ENCODE measurements at regions not wholly inside any gene's neighbourhood (a gene's known extent, or its start where the extent isn't known, plus 50 kb on each side); places are given as distances from the start of the nearest gene placed in this dataset.

DNA sequence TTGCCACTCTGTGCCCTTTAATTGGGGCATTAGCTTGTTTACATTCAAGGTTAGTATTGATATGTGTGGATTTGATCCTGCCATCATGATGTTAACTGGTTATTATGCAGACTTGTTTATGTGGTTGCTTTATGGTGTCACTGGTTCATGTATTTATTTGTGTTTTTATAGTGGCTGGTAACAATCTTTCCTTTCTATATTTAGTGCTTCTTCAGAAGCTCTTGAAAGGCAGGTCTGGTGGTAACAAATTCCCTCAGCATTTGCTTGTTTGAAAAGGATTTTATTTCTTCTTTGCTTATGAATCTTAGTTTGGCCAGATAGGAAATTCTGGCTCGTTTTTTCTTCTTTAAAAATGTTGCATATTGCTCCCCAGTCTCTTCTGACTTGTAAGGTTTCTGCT, 215.4 kb downstream of the ZC3H11B start:
- TF ChIP-seq, protein P1, sequence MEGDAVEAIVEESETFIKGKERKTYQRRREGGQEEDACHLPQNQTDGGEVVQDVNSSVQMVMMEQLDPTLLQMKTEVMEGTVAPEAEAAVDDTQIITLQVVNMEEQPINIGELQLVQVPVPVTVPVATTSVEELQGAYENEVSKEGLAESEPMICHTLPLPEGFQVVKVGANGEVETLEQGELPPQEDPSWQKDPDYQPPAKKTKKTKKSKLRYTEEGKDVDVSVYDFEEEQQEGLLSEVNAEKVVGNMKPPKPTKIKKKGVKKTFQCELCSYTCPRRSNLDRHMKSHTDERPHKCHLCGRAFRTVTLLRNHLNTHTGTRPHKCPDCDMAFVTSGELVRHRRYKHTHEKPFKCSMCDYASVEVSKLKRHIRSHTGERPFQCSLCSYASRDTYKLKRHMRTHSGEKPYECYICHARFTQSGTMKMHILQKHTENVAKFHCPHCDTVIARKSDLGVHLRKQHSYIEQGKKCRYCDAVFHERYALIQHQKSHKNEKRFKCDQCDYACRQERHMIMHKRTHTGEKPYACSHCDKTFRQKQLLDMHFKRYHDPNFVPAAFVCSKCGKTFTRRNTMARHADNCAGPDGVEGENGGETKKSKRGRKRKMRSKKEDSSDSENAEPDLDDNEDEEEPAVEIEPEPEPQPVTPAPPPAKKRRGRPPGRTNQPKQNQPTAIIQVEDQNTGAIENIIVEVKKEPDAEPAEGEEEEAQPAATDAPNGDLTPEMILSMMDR (IDR thresholded peaks at IDR 0.05 in 4 of 5, conservative IDR thresholded peaks at IDR 0.05 in 1 of 5) = no peak
- TF ChIP-seq POLR2A (IDR thresholded peaks at IDR 0.05) = no peak
- Histone ChIP-seq H3K36me3 (no peaks in the 10 kb centered on the region), H3K4me3 (no peak overlapping the region), H3K27ac (no peak overlapping the region), H3K4me1 (no peaks in the 10 kb centered on the region), H3K27me3 (no peaks in the 10 kb centered on the region), H3K9me3 (peaks cover 0 to 3% (median 0%) of the 10 kb centered on the region in 3 donors)
- in situ Hi-C loops (cut with MboI; ENCODE audit: low sequenced_read_pairs in 4 of 4) = no loop called here
- intact Hi-C loops (cut with DNase I; ENCODE audit: low total_unique reads) = no loop called here
- DNase-seq (no peak), ATAC-seq (no peak)

- ATAC-seq = no peak
- TF ChIP-seq, protein P1 (IDR thresholded peaks at IDR 0.05 in 4 of 5, conservative IDR thresholded peaks at IDR 0.05 in 1 of 5) = no peak
- TF ChIP-seq POLR2A (IDR thresholded peaks at IDR 0.05) = no peak
- intact Hi-C loops (cut with DNase I; ENCODE audit: low total_unique reads) = no loop called here
Measured at GRCh38 chr1:219391297-219391696, 217.6 kb downstream of the LYPLAL1 start.

DNA sequence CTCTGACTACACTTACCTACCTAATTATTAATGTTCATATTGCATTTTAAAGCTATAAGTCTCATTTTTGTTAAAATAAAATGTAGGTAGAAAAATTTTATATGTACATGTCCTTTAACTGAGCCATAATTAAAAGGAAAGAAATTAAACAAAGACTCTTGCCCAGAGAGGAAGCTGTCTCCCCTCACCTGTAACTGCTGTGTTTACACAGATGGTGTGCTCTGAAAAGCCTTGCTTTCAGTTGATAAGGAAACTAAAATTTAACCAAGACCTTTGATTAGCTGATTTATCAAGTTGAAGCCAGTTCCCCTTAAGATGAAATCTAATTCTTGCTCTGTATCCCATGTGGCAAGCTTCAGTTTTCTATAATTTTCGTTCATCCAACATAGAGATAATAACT, 213.5 kb downstream of the LYPLAL1 start:
- DNase-seq (no peak), ATAC-seq (no peak)
- intact Hi-C loops (cut with DNase I; ENCODE audit: low total_unique reads) = no loop called here
- Histone ChIP-seq H3K36me3 (no peaks in the 10 kb centered on the region), H3K27me3 (no peaks in the 10 kb centered on the region), H3K27ac (no peak overlapping the region), H3K9me3 (no peaks in the 10 kb centered on the region), H3K4me1 (peaks cover 0 to 3% of the 10 kb centered on the region in 2 donors), H3K4me3 (no peak overlapping the region)
- in situ Hi-C loops (cut with MboI; ENCODE audit: low sequenced_read_pairs in 4 of 4) = no loop called here
- no peak for TF ChIP-seq POLR2A (IDR thresholded peaks at IDR 0.05)
- TF ChIP-seq, protein P1 (IDR thresholded peaks at IDR 0.05 in 4 of 5, conservative IDR thresholded peaks at IDR 0.05 in 1 of 5) = no peak

More at GRCh38 chr1:219391297-219391696, 217.6 kb downstream of the LYPLAL1 start:
- Histone ChIP-seq H3K36me3 (no peaks in the 10 kb centered on the region), H3K27me3 (no peaks in the 10 kb centered on the region), H3K27ac (no peak overlapping the region), H3K4me3 (no peak overlapping the region), H3K9me3 (peaks cover 0 to 3% (median 0%) of the 10 kb centered on the region in 3 donors), H3K4me1 (no peaks in the 10 kb centered on the region)
- no peak for DNase-seq
- in situ Hi-C loops (cut with MboI; ENCODE audit: low sequenced_read_pairs in 4 of 4) = no loop called here

DNA sequence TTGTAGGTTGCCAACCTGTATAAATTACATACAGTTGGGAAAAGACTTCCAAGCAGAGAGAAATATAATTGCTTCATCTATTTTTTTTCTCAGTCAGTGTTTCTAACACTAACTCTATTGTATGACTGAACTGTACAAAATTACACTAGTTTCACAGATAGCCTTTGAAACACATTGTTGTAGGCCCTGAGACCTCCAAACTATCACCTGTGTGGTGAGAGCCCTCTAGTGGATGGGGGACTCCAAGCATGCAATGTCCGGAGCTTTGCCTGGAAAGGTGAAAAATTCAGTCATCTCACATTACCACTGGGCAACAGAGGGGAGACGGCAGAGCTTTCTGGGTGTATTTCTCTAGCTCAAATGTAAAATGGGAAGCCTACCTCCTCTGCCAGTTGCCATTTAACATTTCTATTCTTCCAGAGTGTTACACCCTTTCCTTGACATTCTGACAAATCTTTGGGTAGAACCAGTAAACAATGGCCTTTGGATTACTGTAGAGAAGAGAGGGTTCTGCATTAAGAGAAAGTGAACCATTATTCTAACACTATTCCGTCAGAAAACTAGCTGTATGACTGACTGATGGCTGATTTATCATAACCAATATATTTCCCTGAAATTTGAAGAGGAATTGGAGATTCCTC, 212.2 kb downstream of the LYPLAL1 start:
- H3K4me1 ChIP-seq = peaks cover 0 to 3% of the 10 kb centered on the region in 2 donors
- in situ Hi-C loops (cut with MboI; ENCODE audit: low sequenced_read_pairs in 4 of 4) = no loop called here
- H3K36me3 ChIP-seq = no peaks in the 10 kb centered on the region
- no peak for DNase-seq
- TF ChIP-seq POLR2A (IDR thresholded peaks at IDR 0.05) = no peak
- TF ChIP-seq, protein P1 (IDR thresholded peaks at IDR 0.05 in 4 of 5, conservative IDR thresholded peaks at IDR 0.05 in 1 of 5) = peak; percentile 23 to 61 (median 33)
- H3K9me3 ChIP-seq = no peaks in the 10 kb centered on the region
- no peak overlapping the region for H3K27ac ChIP-seq
- intact Hi-C loops (cut with DNase I; ENCODE audit: low total_unique reads) = no loop called here
- no peak for ATAC-seq
- no peaks in the 10 kb centered on the region for H3K27me3 ChIP-seq
- H3K4me3 ChIP-seq = no peak overlapping the region

DNA sequence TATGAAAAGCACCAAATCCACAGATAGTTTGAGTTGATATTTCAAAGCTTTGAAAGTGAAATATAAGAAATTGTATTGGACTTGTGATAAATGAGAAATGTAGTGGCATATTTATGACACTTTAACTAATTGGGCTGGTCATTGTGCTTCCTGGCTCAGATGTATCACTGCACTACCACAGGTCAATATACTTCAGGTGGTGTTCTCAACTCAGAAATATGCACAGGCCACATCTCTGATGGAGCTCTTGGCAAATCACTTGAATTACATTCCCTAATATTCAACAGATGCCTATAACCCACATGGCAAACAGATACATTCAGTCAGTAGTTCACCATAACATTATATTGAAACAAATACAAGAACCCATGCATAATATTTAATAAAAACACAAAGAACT, 209.6 kb downstream of the LYPLAL1 start:
- no peak for TF ChIP-seq POLR2A (IDR thresholded peaks at IDR 0.05)
- TF ChIP-seq, protein P1 (IDR thresholded peaks at IDR 0.05 in 4 of 5, conservative IDR thresholded peaks at IDR 0.05 in 1 of 5) = no peak
- no peak for ATAC-seq
- Histone ChIP-seq H3K27me3 (no peaks in the 10 kb centered on the region), H3K4me1 (peaks cover 0 to 3% of the 10 kb centered on the region in 2 donors), H3K27ac (no peak overlapping the region), H3K4me3 (no peak overlapping the region), H3K9me3 (no peaks in the 10 kb centered on the region), H3K36me3 (no peaks in the 10 kb centered on the region)
- no peak for DNase-seq
- in situ Hi-C loops (cut with MboI; ENCODE audit: low sequenced_read_pairs in 4 of 4) = no loop called here
- intact Hi-C loops (cut with DNase I; ENCODE audit: low total_unique reads) = no loop called here
